ENCODE measurements at regions not wholly inside any gene's neighbourhood (a gene's known extent, or its start where the extent isn't known, plus 50 kb on each side); places are given as distances from the start of the nearest gene placed in this dataset.

- H3K27me3 ChIP-seq (ENCODE audit: control insufficient read depth, insufficient read depth, low read length): no peaks in the 10 kb centered on the region
- no peaks in the 10 kb centered on the region for H3K9me3 ChIP-seq (ENCODE audit: control insufficient read depth in 2 of 2, low read length in 2 of 2)
- H3K9me3 Mint-ChIP-seq: peaks cover 0 to 5% (median 3%) of the 10 kb centered on the region in 7 donors
- no peak overlapping the region for H3K4me3 ChIP-seq (ENCODE audit: low read depth, low read length)
- H3K4me1 Mint-ChIP-seq: no peaks in the 10 kb centered on the region
- no peak overlapping the region for H3K27ac Mint-ChIP-seq
- no peaks in the 10 kb centered on the region for H3K4me1 ChIP-seq (ENCODE audit: control insufficient read depth, insufficient read depth, low read length, poor library complexity, severe bottlenecking)
- H3K36me3 ChIP-seq (ENCODE audit: control insufficient read depth, insufficient read depth, low read length): no peaks in the 10 kb centered on the region
- H3K36me3 Mint-ChIP-seq: no peaks in the 10 kb centered on the region
- H3K4me3 Mint-ChIP-seq: no peak overlapping the region
- no peaks in the 10 kb centered on the region for H3K27me3 Mint-ChIP-seq
- no peak overlapping the region for H3K27ac ChIP-seq (ENCODE audit: insufficient read depth, low read length, poor library complexity, severe bottlenecking)
- DNase-seq (no peak), ATAC-seq (ENCODE audit: low read depth in 2 of 2) (no peak)
Measured at GRCh38 chr4:120498678-120499077, 423.8 kb downstream of the PRDM5 start.

- ATAC-seq (ENCODE audit: low read depth in 2 of 2) (no peak), DNase-seq (no peak)
- Mint-ChIP-seq H3K27me3 (no peaks in the 10 kb centered on the region), H3K36me3 (no peaks in the 10 kb centered on the region), H3K27ac (no peak overlapping the region), H3K9me3 (no peaks in the 10 kb centered on the region), H3K4me1 (no peaks in the 10 kb centered on the region), H3K4me3 (no peak overlapping the region)
- no peak overlapping the region for H3K27ac ChIP-seq (ENCODE audit: insufficient read depth, low read length, poor library complexity, severe bottlenecking)
- no peak overlapping the region for H3K4me3 ChIP-seq (ENCODE audit: low read depth, low read length)
- no peaks in the 10 kb centered on the region for H3K36me3 ChIP-seq (ENCODE audit: control insufficient read depth, insufficient read depth, low read length)
- H3K4me1 ChIP-seq (ENCODE audit: control insufficient read depth, insufficient read depth, low read length, poor library complexity, severe bottlenecking): no peaks in the 10 kb centered on the region
- H3K27me3 ChIP-seq (ENCODE audit: control insufficient read depth, insufficient read depth, low read length): no peaks in the 10 kb centered on the region
- no peaks in the 10 kb centered on the region for H3K9me3 ChIP-seq (ENCODE audit: control insufficient read depth in 2 of 2, low read length in 2 of 2)
Measured at GRCh38 chr4:120491481-120491880, 424.8 kb upstream of the MAD2L1 start.

GRCh38 chr4:120481756-120482155 lies 415.1 kb upstream of the MAD2L1 start:
- no peaks in the 10 kb centered on the region for H3K36me3 ChIP-seq (ENCODE audit: control insufficient read depth, insufficient read depth, low read length)
- peaks cover 5% of the 10 kb centered on the region for H3K27me3 Mint-ChIP-seq
- H3K9me3 ChIP-seq (ENCODE audit: control insufficient read depth in 2 of 2, low read length in 2 of 2): no peaks in the 10 kb centered on the region
- H3K9me3 Mint-ChIP-seq: peaks cover 0 to 6% (median 2%) of the 10 kb centered on the region in 7 donors
- ATAC-seq (ENCODE audit: low read depth in 2 of 2): no peak
- no peak overlapping the region for H3K27ac ChIP-seq (ENCODE audit: insufficient read depth, low read length, poor library complexity, severe bottlenecking)
- H3K27me3 ChIP-seq (ENCODE audit: control insufficient read depth, insufficient read depth, low read length): no peaks in the 10 kb centered on the region
- no peak for DNase-seq
- H3K36me3 Mint-ChIP-seq: no peaks in the 10 kb centered on the region
- H3K4me3 ChIP-seq (ENCODE audit: low read depth, low read length): no peak overlapping the region
- no peak overlapping the region for H3K4me3 Mint-ChIP-seq
- no peaks in the 10 kb centered on the region for H3K4me1 Mint-ChIP-seq
- H3K4me1 ChIP-seq (ENCODE audit: control insufficient read depth, insufficient read depth, low read length, poor library complexity, severe bottlenecking): no peaks in the 10 kb centered on the region
- no peak overlapping the region for H3K27ac Mint-ChIP-seq

GRCh38 chr4:120472447-120473131 lies 405.9 kb upstream of the MAD2L1 start:
- no peak overlapping the region for H3K4me3 ChIP-seq (ENCODE audit: low read depth, low read length)
- H3K27ac ChIP-seq (ENCODE audit: insufficient read depth, low read length, poor library complexity, severe bottlenecking): no peak overlapping the region
- no peaks in the 10 kb centered on the region for H3K27me3 ChIP-seq (ENCODE audit: control insufficient read depth, insufficient read depth, low read length)
- peaks cover 0 to 5% (median 0%) of the 10 kb centered on the region in 7 donors for H3K9me3 Mint-ChIP-seq
- H3K27ac Mint-ChIP-seq: no peak overlapping the region
- H3K4me1 Mint-ChIP-seq: no peaks in the 10 kb centered on the region
- DNase-seq (no peak), ATAC-seq (ENCODE audit: low read depth in 2 of 2) (no peak)
- no peaks in the 10 kb centered on the region for H3K36me3 ChIP-seq (ENCODE audit: control insufficient read depth, insufficient read depth, low read length)
- H3K9me3 ChIP-seq (ENCODE audit: control insufficient read depth in 2 of 2, low read length in 2 of 2): no peaks in the 10 kb centered on the region
- H3K36me3 Mint-ChIP-seq: no peaks in the 10 kb centered on the region
- no peaks in the 10 kb centered on the region for H3K4me1 ChIP-seq (ENCODE audit: control insufficient read depth, insufficient read depth, low read length, poor library complexity, severe bottlenecking)
- H3K4me3 Mint-ChIP-seq: no peak overlapping the region
- no peaks in the 10 kb centered on the region for H3K27me3 Mint-ChIP-seq

- Histone ChIP-seq H3K27me3 (ENCODE audit: control insufficient read depth, insufficient read depth, low read length) (no peaks in the 10 kb centered on the region), H3K4me3 (ENCODE audit: low read depth, low read length) (no peak overlapping the region), H3K27ac (ENCODE audit: insufficient read depth, low read length, poor library complexity, severe bottlenecking) (no peak overlapping the region), H3K9me3 (ENCODE audit: control insufficient read depth in 2 of 2, low read length in 2 of 2) (no peaks in the 10 kb centered on the region), H3K4me1 (ENCODE audit: control insufficient read depth, insufficient read depth, low read length, poor library complexity, severe bottlenecking) (no peaks in the 10 kb centered on the region), H3K36me3 (ENCODE audit: control insufficient read depth, insufficient read depth, low read length) (no peaks in the 10 kb centered on the region)
- Mint-ChIP-seq H3K4me1 (no peaks in the 10 kb centered on the region), H3K9me3 (peaks cover 0 to 10% (median 2%) of the 10 kb centered on the region in 7 donors), H3K27ac (no peak overlapping the region), H3K27me3 (no peaks in the 10 kb centered on the region), H3K4me3 (no peak overlapping the region), H3K36me3 (no peaks in the 10 kb centered on the region)
- ATAC-seq (ENCODE audit: low read depth in 2 of 2) (no peak), DNase-seq (no peak)
Measured at GRCh38 chr4:120466429-120466828, 399.8 kb upstream of the MAD2L1 start.

GRCh38 chr4:120454788-120455187 lies 388.1 kb upstream of the MAD2L1 start:
- Mint-ChIP-seq H3K4me3 (no peak overlapping the region), H3K27ac (no peak overlapping the region), H3K4me1 (no peaks in the 10 kb centered on the region), H3K36me3 (no peaks in the 10 kb centered on the region), H3K27me3 (no peaks in the 10 kb centered on the region), H3K9me3 (peaks cover 0 to 3% (median 0%) of the 10 kb centered on the region in 7 donors)
- no peaks in the 10 kb centered on the region for H3K4me1 ChIP-seq (ENCODE audit: control insufficient read depth, insufficient read depth, low read length, poor library complexity, severe bottlenecking)
- ATAC-seq (ENCODE audit: low read depth in 2 of 2): no peak
- H3K4me3 ChIP-seq (ENCODE audit: low read depth, low read length): no peak overlapping the region
- H3K9me3 ChIP-seq (ENCODE audit: control insufficient read depth in 2 of 2, low read length in 2 of 2): no peaks in the 10 kb centered on the region
- DNase-seq: no peak
- no peaks in the 10 kb centered on the region for H3K36me3 ChIP-seq (ENCODE audit: control insufficient read depth, insufficient read depth, low read length)
- H3K27me3 ChIP-seq (ENCODE audit: control insufficient read depth, insufficient read depth, low read length): no peaks in the 10 kb centered on the region
- H3K27ac ChIP-seq (ENCODE audit: insufficient read depth, low read length, poor library complexity, severe bottlenecking): no peak overlapping the region

GRCh38 chr4:120452536-120452935 lies 385.9 kb upstream of the MAD2L1 start:
- Histone ChIP-seq H3K36me3 (ENCODE audit: control insufficient read depth, insufficient read depth, low read length) (no peaks in the 10 kb centered on the region), H3K4me3 (ENCODE audit: low read depth, low read length) (no peak overlapping the region), H3K27me3 (ENCODE audit: control insufficient read depth, insufficient read depth, low read length) (no peaks in the 10 kb centered on the region), H3K4me1 (ENCODE audit: control insufficient read depth, insufficient read depth, low read length, poor library complexity, severe bottlenecking) (no peaks in the 10 kb centered on the region), H3K27ac (ENCODE audit: insufficient read depth, low read length, poor library complexity, severe bottlenecking) (no peak overlapping the region), H3K9me3 (ENCODE audit: control insufficient read depth in 2 of 2, low read length in 2 of 2) (no peaks in the 10 kb centered on the region)
- DNase-seq (no peak), ATAC-seq (ENCODE audit: low read depth in 2 of 2) (no peak)
- Mint-ChIP-seq H3K9me3 (peaks cover 0 to 4% (median 0%) of the 10 kb centered on the region in 7 donors), H3K27me3 (no peaks in the 10 kb centered on the region), H3K4me1 (no peaks in the 10 kb centered on the region), H3K36me3 (no peaks in the 10 kb centered on the region), H3K4me3 (no peak overlapping the region), H3K27ac (no peak overlapping the region)

- H3K9me3 ChIP-seq (ENCODE audit: control insufficient read depth in 2 of 2, low read length in 2 of 2): no peaks in the 10 kb centered on the region
- H3K4me3 Mint-ChIP-seq: no peak overlapping the region
- no peaks in the 10 kb centered on the region for H3K4me1 Mint-ChIP-seq
- H3K27me3 Mint-ChIP-seq: no peaks in the 10 kb centered on the region
- no peaks in the 10 kb centered on the region for H3K36me3 Mint-ChIP-seq
- no peak overlapping the region for H3K4me3 ChIP-seq (ENCODE audit: low read depth, low read length)
- no peak overlapping the region for H3K27ac Mint-ChIP-seq
- no peak overlapping the region for H3K27ac ChIP-seq (ENCODE audit: insufficient read depth, low read length, poor library complexity, severe bottlenecking)
- H3K27me3 ChIP-seq (ENCODE audit: control insufficient read depth, insufficient read depth, low read length): no peaks in the 10 kb centered on the region
- H3K4me1 ChIP-seq (ENCODE audit: control insufficient read depth, insufficient read depth, low read length, poor library complexity, severe bottlenecking): no peaks in the 10 kb centered on the region
- DNase-seq: no peak
- H3K9me3 Mint-ChIP-seq: peaks cover 0 to 4% (median 0%) of the 10 kb centered on the region in 7 donors
- no peak for ATAC-seq (ENCODE audit: low read depth in 2 of 2)
- no peaks in the 10 kb centered on the region for H3K36me3 ChIP-seq (ENCODE audit: control insufficient read depth, insufficient read depth, low read length)
Measured at GRCh38 chr4:120452001-120452400, 385.4 kb upstream of the MAD2L1 start.

All from CD4-positive, CD25-positive, alpha-beta regulatory T cell (primary cell).